ENCODE measurements at regions not wholly inside any gene's neighbourhood (a gene's known extent, or its start where the extent isn't known, plus 50 kb on each side); places are given as distances from the start of the nearest gene placed in this dataset.
"Not testable (repeated sequence)": the region's sequence is repeated elsewhere in the genome, so short reads cannot be mapped to it uniquely, and the experiment has no call there.

DNA sequence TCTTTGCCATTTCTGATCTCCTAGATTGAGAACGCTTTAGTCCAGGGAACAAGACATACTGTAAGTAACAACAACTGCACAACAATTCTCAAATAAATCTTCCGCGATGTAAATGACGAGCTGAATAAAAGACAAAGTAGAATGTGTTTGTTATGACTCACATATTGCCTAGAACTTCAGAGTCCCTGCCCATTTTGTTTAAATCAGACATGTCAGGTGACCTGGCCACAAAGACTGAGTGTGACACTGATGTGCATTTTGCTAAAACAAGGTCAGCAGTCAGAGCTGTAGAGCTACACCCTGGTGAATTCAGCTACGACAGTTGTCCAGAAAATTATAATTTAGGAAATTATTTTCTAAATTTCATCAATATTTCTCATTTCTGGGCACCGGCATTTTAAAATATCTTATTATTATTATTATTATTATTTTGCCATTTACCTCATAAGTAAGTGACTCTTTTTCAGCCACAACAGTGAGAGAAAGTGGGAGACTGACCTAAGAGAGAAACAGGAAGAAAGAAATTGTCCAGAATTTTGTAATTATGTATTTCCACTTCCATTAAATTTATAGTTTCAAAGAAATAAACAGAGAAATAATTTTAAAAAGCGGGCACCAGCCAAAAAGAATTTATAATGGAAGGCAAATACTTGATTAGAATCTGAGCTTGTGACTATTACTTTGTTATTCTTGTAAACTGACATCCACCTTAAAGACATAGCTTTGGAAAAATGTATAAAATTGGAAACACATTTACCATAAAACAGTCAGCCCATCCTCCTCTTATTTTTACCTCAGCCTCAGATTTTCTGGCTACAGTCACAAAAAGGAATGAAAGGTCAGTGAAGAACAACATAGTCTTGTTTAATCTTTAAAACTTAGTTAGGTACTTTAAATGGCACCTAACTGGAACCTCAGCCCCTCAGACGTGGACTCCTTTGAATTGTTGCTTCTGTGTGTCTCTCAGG, 157.0 kb upstream of the CITED2 start:
- DNase-seq, result no peak

DNA sequence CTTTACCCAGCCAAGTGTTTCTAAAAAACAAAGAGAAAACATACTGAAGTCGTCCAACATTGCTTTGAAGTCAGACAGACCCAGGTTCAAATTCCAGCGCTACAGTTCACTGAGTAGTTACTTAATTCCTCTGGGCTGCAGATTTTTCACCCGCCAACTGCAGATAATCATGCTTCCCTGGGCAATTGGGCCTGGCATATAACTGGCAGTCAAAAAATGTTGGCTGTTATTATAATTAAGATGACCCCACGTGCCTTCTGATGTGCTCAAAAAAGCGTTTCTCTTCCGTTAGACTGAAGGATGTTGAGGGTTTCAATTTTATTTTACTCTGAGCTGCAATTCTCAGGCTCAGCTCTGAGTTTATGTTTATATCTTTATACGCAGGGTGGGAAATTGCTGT, 156.1 kb upstream of the CITED2 start:
- DNase-seq, result no peak

DNA sequence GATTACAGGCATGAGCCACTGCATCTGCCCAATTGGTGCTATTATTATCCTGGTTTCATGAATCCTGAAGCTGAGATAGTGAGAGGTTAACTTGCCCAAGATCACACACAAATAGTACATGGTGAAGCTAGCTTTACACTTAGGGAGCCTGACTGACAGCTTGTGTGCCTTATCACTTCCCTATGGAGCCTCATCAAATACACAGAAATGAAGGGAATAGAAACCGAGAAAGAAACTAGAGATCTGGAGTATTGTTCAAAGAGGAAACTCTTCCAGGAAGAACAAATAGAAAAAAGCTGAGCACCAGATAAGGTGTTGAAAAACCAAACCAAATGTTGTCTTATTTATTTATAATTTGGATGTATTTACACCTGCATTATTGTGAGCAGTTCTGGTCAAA, 155.0 kb upstream of the CITED2 start:
- no peak for DNase-seq

DNA sequence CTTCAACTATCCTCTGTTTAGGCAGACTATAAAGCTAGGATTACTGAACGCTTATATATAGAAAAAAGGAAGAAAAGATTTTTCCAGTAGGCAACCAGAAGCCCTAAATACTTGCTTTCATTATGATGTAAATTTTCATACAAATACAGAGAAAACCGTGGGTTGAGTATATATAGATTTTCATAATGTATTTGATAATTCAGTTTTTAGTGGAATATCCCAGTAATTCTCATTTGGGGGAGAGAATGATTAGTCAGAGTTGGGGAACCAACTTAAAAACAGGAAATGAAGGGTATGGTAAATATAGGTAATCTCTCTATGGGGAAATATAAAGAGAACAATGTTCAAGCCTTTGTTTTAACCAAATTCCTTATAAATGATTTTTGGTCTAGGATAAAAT, 154.0 kb upstream of the CITED2 start:
- no peak for DNase-seq

DNA sequence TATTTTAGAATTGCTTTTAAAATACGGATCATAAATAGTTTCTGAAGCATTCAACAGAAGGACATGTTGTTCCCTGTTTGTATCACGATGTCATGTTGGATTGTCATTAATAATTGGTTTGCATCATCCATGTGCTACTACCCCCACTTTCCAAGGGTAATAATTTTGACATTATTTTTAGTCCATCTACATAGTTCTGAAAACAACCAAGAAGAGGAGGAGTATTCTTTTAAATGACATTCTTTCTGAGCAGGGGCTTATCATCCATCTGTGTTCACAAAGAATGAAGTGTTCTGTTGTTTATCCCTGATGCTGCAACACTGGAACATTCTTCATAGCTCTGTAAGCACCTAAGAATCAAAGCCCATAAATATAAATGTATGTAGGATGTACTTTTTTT, 151.0 kb upstream of the CITED2 start:
- no peak for DNase-seq

DNA sequence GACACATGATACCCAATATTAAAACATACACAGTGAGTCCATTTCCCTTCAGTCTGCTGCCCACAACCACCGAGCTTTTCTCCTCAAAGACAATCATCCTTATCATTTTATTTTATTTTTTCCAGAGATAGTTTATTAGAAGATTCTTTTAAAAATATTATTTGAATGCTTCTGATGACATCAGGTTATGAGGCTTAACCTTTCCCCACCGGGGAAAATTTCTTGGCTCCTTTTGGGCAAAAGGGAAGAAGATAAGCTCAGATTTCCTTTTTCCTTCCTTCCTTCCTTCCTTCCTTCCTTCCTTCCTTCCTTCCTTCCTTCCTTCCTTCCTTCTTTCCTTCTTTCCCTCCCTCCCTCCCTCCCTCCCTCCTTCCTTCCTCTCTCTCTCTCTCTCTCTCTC, 149.5 kb upstream of the CITED2 start:
- DNase-seq, result no peak

DNA sequence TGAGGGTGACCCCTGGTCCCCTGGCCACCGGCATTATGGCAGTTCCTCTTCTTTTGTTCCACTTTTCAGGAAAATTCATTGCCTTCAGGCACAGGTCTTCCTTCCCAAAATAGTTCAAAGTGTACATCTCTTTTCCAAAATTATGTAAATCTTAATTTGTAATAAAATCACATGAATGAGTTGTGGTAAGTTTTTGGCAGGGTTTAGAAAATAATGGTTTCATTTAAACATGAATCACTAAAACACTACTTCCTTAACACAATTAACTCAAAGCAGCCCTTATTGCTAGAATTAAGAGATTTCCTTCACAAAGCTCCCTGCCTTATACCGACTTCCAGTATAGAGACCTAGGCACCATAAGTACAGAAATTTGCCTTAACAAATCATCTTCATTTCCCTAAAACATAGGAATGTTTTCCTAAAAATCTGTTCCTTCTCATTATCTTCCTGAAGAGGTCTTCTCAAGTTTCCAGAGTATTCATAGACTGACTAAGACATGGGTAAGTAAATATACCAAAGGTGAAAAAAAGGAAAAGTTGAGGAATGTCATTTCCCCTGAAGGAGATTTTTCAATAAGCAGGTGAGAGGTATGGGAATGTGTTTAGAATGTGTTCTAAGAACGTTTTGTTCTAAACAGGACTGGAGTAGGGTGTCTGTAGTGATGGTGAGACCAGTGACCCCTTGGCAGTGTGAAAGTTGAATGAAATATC, 148.2 kb upstream of the CITED2 start:
- no peak for DNase-seq

DNA sequence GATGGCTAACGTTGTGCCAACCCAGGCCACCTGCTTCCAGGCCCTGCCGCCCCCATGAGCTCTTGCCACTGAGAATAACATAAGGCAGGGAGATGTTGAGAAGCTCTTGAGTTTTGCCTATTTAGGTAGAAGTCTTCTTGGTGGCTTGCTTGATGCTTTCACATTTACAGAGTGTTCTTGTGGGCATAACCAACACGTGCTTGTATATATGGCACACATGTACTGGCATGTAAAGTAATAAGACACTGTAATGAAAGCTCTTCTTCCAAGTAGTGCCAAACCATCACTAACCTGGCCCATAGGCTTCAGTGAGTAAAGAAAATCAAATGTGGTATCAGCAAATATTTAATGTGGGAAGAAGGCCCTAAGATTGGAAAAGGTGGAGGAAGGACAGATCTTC, 146.9 kb upstream of the CITED2 start:
- no peak for DNase-seq

DNA sequence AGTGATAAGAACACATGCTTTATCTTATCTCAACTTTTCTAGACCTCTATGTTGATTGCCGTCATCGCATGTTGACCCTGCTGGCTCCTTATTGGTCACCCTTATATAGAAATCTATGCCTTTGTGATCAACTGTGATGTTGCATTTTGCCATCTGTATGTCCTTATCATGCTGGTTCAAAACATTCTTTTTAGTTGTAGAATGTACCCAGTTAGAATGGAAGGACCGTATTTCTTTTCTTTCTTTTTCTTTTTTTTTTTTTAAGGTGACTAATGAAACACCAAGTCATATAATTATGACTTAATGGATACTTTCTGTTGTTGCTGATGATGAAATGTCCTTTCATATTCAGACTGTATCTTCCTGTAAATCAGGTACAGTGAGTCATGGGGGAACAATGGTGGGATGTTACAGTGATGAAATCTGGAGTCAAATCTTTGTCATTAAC, 145.9 kb upstream of the CITED2 start:
- DNase-seq, result no peak

DNA sequence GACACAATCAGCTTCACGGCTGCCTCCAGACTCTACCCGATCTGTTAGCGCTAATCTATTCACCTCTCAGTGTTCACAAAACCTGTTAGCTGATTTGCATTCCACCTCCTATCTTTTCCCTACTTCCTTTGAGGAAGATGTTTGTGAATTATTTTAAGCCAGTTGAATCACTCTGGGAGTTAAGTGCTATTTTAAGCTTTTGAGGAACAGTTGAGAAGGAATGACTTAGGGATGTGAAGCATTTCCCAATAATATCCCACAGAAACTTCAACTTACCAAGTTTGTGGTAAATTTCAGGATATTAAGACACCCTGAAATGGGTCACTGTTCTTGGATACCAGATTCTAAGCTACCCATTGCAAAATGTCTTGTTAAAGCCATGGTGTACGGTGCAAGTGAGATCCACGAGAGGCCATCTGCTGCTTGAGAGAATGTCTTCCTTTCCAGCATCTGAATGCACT, 145.2 kb upstream of the CITED2 start:
- DNase-seq, result no peak

DNA sequence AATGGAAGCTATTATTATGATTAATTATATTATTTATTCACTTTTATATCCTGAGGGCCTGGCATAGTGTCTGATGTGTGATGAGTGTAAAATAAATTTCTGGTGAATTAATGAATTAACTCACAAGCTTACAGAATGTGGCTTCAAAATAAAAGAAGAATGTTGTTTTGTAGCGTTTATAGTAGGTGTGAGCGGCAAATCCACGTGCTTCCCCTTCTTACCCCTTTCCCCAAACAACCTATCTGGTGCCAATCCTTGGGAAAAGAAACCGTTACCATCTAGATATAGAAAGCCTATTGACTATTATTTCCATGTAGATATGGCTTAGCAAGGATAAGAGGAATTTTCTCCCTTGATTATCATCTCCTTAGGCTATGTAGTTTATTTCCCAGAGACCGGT, 144.6 kb upstream of the CITED2 start:
- no peak for DNase-seq

DNA sequence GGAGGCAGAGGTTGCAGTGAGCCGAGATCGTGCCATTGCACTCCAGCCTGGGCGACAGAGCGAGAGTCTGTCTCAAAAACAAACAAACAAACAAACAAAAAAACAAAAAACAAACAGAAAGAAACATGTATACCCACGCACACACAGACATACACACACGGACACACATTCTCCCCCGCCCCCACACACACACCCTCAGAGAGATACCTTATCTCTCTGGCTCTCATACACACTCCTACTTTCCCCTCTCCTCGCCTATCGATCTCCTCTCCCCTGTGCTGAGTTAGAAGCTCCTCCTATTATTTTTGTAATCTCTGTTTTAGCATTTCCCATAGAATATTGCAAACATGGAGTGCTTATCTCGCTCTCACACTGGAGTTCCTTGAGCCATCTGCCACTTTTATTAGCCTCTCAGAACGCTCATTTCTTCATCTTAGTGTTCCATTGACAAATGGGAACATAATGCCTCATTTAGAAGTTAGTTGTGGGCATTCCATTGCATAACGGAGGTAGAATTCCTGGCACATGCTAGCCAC, 144.2 kb upstream of the CITED2 start:
- DNase-seq, result no peak

DNA sequence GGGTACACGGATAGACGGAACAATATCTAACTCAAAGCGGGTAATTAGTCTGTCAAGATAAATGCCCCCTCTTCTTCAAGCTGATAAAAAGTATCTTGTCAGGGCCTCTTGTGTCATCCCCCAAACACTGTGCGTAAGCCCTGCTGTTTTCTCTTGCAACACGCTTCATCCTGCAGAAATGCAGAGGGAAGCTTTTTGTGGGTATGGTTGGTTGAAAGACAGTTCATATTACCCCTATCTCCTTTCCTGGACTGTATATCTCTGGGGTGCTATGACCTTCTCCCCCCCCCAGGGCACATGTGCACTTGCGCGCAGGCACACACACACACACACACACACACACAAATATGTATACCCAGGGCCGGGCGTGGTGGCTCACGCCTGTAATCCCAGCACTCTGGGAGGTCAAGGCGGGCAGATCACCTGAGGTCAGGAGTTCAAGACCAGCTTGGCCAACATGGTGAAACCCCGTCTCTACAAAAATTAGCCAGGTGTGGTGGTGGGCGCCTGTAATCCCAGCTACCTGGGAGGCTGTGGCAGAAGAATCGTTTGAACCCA, 143.6 kb upstream of the CITED2 start:
- DNase-seq, result not testable (repeated sequence)

DNA sequence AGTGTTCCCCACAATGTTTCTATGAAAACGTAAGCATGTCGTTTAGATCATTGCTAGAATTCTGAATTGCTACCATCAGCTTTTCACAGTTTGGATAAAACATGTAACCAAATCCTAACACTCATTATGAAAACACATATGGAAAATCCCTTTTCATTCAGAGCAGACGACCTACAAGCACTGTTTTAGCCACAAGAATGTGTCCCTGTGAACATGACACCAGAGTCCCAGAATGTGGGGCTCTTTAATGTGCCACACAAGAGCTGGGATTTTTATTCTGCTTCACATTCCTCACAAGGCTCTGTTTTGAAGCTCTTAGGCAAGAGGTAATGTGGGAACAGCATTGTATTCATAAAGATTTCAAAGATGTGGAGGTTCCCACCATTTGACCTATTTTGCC, 141.1 kb upstream of the CITED2 start:
- DNase-seq, result no peak

DNA sequence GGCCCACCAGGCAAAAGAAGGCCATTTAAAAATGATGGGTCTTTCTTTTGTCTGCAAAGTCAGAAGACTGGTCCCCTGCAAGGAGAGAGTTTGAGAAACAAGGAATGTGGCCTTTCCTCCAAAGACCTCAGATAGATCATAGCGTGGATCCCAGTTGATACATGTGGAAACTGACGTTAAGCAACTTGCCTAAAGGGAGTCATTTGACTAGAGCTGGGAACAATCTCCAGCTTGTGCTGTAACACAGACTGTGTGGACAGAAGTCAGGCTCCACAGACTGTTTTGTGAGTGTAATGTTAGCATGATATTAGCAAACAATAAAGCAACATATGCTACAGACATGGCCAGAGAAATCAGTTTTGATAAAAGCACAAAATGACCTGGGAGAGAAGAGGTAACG, 140.4 kb upstream of the CITED2 start:
- no peak for DNase-seq

DNA sequence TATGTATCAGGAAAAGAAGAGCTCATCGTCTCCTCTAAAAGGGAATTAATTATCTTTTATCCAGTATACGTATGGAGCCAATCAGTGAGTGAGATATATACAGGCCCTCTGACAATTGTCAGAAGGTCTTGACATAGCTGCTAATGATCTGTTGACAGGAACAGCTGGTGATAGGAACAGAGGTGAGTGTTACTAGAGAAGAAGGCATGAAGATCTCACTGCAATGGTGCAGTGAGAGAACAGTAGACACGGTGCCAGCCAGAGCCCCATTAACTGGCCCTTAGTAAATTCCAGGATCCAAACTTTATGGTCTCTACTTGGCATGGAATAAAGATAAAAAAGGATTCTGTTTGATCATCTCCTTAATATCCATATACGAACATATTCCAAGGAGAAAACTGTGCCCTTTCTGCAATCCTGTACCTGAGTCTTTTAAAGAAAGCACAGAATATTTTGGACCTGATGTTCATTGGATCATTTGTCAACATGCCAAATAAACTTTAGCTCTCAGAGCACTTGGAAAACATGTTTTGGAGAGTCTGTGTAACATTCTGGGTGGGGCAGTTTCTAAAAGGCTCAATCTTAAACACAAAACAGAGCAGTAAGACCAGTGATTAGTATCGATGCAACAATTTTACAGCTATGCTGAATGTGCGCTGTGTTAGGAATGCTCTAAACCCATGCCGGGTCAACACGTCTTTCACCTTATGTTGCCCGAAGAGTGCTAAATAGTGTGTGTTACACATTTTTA, 135.8 kb upstream of the CITED2 start:
- no peak for DNase-seq

DNA sequence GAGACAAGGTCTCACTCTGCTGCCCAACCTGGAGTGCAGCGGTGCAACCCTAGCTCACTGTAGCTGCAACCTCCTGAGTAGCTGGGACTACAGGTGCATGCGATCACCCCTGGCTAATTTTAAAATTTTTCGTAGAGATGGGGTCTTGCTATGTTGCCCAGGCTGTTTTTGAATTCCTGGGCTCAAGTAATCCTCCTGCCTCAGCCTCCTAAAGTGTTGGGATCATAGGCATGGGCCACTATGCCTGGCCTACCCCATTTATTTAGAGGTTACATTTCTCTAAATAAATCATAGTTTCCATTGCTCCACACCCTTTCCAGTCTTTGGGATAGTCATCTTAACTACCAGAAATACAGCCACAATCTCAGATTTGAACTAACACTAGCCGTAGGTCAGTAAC, 134.7 kb upstream of the CITED2 start:
- DNase-seq, result no peak

DNA sequence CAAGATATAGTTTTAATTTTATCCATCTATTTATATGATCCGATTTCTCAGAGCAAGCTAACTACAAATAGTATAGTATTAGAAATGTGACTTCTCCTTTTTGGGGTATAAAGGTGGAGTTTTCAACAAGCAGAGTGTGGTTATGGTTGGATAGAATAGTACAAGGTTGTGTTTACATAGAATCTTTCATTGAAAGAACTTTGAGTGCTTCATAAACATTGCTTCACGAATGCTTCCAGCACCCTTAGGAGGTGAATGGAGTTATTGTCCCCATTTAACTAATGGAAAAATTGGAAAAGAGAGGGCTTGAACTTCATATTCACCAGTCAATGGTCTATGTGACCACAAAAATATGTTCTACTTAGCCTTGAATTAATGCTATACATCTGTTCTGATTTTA, 134.1 kb upstream of the CITED2 start:
- no peak for DNase-seq

DNA sequence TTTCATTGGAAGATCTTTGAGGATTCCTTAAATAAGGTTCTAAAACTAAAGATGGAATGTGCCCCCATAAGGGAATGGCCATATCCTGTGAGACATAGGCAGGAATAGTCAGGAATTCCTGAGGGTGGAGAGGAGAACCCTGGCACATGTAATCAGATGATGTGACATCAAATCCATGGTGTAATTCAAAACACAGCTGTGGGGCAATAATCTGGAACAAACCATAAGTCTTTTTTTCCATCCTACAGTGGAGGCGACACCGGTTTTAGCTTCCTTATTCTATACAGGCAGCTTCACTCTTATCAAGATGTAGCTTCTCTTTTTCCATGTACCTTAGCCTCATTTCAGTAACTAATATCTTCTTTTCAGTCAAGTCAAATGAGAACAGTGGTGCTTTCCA, 133.6 kb upstream of the CITED2 start:
- no peak for DNase-seq

DNA sequence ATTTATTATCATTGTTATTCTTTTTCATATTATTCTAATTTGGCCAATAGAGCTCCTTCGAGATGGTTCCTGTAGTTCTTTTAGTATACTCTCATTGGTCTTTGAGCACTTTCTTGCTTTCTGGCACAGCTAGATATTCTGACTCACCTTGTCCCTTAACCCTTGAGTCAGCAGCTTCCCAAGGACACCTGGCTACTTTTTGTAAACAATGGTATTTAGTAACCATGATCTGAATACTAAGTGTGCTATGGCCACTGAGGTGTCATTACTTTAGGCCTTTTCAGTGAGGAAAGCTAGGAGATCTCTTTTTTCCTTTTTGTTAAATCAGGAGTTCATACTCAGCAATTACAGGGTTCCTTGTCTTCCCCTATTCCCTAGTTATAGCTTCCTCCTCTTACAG, 126.5 kb upstream of the CITED2 start:
- no peak for DNase-seq

DNA sequence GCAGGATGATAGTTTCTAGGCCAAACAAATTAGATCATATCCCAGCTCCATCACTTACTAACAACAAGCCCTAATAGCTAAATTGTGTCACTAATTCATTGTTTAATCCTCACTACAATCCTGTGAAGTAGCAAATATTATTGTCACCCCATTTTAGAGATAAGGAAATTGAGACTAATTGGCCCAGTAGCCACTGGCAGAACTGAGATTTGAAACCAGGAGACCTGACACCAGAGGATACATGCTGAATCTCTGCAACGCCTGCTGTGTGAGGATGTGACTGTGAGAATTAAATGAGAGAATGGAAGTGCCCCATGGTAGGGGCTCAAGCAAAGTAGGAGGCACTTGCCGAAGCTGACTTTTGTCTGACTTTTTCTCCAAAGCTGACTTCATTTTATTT, 124.3 kb upstream of the CITED2 start:
- DNase-seq, result no peak

DNA sequence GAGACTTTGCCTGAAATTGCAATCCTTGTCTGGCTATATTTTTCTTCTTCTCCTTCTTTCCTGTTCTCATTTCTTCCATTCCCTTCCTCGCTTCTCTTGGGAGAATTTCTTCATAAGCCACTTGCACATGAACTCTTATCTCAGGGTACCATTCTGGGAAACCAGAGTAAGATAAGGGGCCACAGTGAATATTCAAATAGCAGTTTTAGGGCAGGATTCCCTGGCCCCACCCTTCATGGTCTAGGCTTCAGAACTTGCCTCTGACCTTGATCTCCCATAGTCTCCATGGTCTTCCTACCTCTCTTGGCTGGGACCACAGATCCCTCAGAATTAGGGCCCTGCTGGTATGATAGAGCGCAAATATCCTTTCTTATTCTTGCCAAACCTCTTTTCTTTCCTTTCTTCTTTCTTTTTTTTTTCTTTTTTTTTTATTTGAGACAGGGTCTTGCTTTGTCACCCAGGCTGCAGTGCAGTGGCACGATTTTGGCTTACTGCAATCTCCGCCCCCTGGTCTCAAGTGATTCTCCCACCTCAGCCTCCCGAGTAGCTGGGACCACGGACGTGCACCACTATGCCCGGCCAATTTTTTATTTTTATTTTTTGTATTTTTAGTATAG, 123.0 kb upstream of the CITED2 start:
- DNase-seq, result no peak

All from activated T-cell treated with anti-CD3 and anti-CD28 coated beads, Interleukin-2, amount 50 U/mL, for 48 hours (primary cell).